ENCODE measurements at regions not wholly inside any gene's neighbourhood (a gene's known extent, or its start where the extent isn't known, plus 50 kb on each side); places are given as distances from the start of the nearest gene placed in this dataset.

GRCh38 chr13:104759069-104759468 is 1692.9 kb upstream of the SLC10A2 start:
- no peaks in the 10 kb centered on the region for H3K4me1 ChIP-seq (ENCODE audit: low read depth, poor library complexity, severe bottlenecking)
- H3K27ac ChIP-seq: no peak overlapping the region
- H2AFZ ChIP-seq (ENCODE audit: low read depth): no peak overlapping the region
- no peaks in the 10 kb centered on the region for H3K36me3 ChIP-seq (ENCODE audit: insufficient read depth)
- H3K4me2 ChIP-seq: no peak overlapping the region
- H3K9ac ChIP-seq: no peak overlapping the region
- no peak overlapping the region for H3K4me3 ChIP-seq (IDR thresholded peaks at IDR 0.05; ENCODE audit: insufficient read depth, low read depth, low read length)
- no peaks in the 10 kb centered on the region for H3K27me3 ChIP-seq (ENCODE audit: insufficient read depth, low read depth)
- no peaks in the 10 kb centered on the region for H3K79me2 ChIP-seq (ENCODE audit: insufficient read depth, low read depth)
- TF ChIP-seq, protein P1, sequence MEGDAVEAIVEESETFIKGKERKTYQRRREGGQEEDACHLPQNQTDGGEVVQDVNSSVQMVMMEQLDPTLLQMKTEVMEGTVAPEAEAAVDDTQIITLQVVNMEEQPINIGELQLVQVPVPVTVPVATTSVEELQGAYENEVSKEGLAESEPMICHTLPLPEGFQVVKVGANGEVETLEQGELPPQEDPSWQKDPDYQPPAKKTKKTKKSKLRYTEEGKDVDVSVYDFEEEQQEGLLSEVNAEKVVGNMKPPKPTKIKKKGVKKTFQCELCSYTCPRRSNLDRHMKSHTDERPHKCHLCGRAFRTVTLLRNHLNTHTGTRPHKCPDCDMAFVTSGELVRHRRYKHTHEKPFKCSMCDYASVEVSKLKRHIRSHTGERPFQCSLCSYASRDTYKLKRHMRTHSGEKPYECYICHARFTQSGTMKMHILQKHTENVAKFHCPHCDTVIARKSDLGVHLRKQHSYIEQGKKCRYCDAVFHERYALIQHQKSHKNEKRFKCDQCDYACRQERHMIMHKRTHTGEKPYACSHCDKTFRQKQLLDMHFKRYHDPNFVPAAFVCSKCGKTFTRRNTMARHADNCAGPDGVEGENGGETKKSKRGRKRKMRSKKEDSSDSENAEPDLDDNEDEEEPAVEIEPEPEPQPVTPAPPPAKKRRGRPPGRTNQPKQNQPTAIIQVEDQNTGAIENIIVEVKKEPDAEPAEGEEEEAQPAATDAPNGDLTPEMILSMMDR (conservative IDR thresholded peaks at IDR 0.05; ENCODE audit: low read depth, low read length): no peak
- no peaks in the 10 kb centered on the region for H4K20me1 ChIP-seq (ENCODE audit: insufficient read depth)

GRCh38 chr13:104757712-104758111 is 1691.5 kb upstream of the SLC10A2 start:
- Histone ChIP-seq H3K79me2 (ENCODE audit: insufficient read depth, low read depth) (no peaks in the 10 kb centered on the region), H3K9ac (no peak overlapping the region), H3K36me3 (ENCODE audit: insufficient read depth) (no peaks in the 10 kb centered on the region), H3K4me2 (no peak overlapping the region), H4K20me1 (ENCODE audit: insufficient read depth) (no peaks in the 10 kb centered on the region), H3K4me1 (ENCODE audit: low read depth, poor library complexity, severe bottlenecking) (no peaks in the 10 kb centered on the region), H3K27me3 (ENCODE audit: insufficient read depth, low read depth) (no peaks in the 10 kb centered on the region), H3K4me3 (IDR thresholded peaks at IDR 0.05; ENCODE audit: insufficient read depth, low read depth, low read length) (no peak overlapping the region), H2AFZ (ENCODE audit: low read depth) (no peak overlapping the region), H3K27ac (no peak overlapping the region)
- TF ChIP-seq, protein P1 (conservative IDR thresholded peaks at IDR 0.05; ENCODE audit: low read depth, low read length): no peak

GRCh38 chr13:104750377-104750776 is 1684.2 kb upstream of the SLC10A2 start:
- Histone ChIP-seq H3K36me3 (ENCODE audit: insufficient read depth) (no peaks in the 10 kb centered on the region), H3K4me3 (IDR thresholded peaks at IDR 0.05; ENCODE audit: insufficient read depth, low read depth, low read length) (no peak overlapping the region), H3K4me2 (no peak overlapping the region), H3K9ac (no peak overlapping the region), H3K79me2 (ENCODE audit: insufficient read depth, low read depth) (no peaks in the 10 kb centered on the region), H2AFZ (ENCODE audit: low read depth) (no peak overlapping the region), H3K27me3 (ENCODE audit: insufficient read depth, low read depth) (no peaks in the 10 kb centered on the region), H3K4me1 (ENCODE audit: low read depth, poor library complexity, severe bottlenecking) (no peaks in the 10 kb centered on the region), H3K27ac (no peak overlapping the region), H4K20me1 (ENCODE audit: insufficient read depth) (no peaks in the 10 kb centered on the region)
- TF ChIP-seq, protein P1 (conservative IDR thresholded peaks at IDR 0.05; ENCODE audit: low read depth, low read length): no peak

GRCh38 chr13:104740641-104741222 is 1674.5 kb upstream of the SLC10A2 start:
- no peak overlapping the region for H3K9ac ChIP-seq
- no peak overlapping the region for H3K4me2 ChIP-seq
- no peak overlapping the region for H3K27ac ChIP-seq
- no peaks in the 10 kb centered on the region for H3K4me1 ChIP-seq (ENCODE audit: low read depth, poor library complexity, severe bottlenecking)
- TF ChIP-seq, protein P1 (conservative IDR thresholded peaks at IDR 0.05; ENCODE audit: low read depth, low read length): no peak
- H3K79me2 ChIP-seq (ENCODE audit: insufficient read depth, low read depth): no peaks in the 10 kb centered on the region
- no peaks in the 10 kb centered on the region for H3K27me3 ChIP-seq (ENCODE audit: insufficient read depth, low read depth)
- H3K36me3 ChIP-seq (ENCODE audit: insufficient read depth): no peaks in the 10 kb centered on the region
- no peak overlapping the region for H2AFZ ChIP-seq (ENCODE audit: low read depth)
- H4K20me1 ChIP-seq (ENCODE audit: insufficient read depth): no peaks in the 10 kb centered on the region
- H3K4me3 ChIP-seq (IDR thresholded peaks at IDR 0.05; ENCODE audit: insufficient read depth, low read depth, low read length): no peak overlapping the region

Data from KMS-11 (cell line).